Epithelial cell of esophagus (primary cell): ENCODE measurements at regions not wholly inside any gene's neighbourhood (a gene's known extent, or its start where the extent isn't known, plus 50 kb on each side); places are given as distances from the start of the nearest gene placed in this dataset.
A peak's percentile ranks its signal among the peaks of the same experiment; 100 is the strongest.
"Not testable (repeated sequence)": the region's sequence is repeated elsewhere in the genome, so short reads cannot be mapped to it uniquely, and the experiment has no call there.

Experiments used
- DNase-seq: peaks from one replicate; pipeline ENCODE4 v3.0.0; 2010; ENCODE audit warnings: low read depth
- H3K4me3 ChIP-seq: 2 replicates; pipeline ENCODE4 v1.5.1; 2011; ENCODE audit warnings: mild to moderate bottlenecking, low read length, control low read depth
- CTCF ChIP-seq: IDR thresholded peaks from 2 replicates; pipeline ENCODE4 v1.5.1; 2011; ENCODE audit warnings: low read depth, mild to moderate bottlenecking, low read length, control low read depth, inconsistent platforms; ENCODE audit not compliant: insufficient read depth; ENCODE audit errors: missing control alignments

DNA sequence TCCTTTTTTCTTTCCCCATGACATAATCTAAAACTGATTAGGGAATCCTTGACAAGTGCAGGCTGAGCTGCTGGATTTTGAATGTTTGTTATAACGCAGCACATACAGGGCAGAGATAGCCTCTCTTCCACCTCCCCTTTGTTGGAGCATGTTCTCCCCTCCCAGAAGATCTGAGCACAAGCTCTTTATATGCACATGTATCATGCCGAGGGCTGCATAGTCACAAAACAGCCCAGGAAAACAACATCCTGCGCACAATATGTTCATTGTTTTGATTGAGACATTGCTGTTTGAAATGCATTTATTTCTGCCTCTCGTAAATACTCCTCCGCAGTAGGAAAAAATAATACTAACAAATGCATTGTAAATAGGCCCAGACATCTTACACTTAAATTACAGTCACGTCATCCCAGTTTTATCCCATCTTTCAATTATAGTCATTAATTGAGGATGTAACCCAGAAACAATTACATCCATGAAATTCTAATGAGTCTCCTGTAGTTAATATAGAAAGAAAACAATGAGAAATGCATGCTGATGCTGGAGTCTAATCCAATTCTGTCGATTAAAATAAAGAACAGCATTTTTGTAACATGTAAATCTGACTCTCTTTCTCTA is 401.8 kb downstream of the BTG1 start:
- no peak overlapping the region for H3K4me3 ChIP-seq
- no peak for TF ChIP-seq CTCF
- no peak for DNase-seq

GRCh38 chr12:91743280-91743679 is 402.4 kb downstream of the BTG1 start:
- no peak for TF ChIP-seq CTCF
- no peak for DNase-seq
- H3K4me3 ChIP-seq: no peak overlapping the region

GRCh38 chr12:91741932-91742331 is 403.7 kb downstream of the BTG1 start:
- DNase-seq: no peak
- no peak overlapping the region for H3K4me3 ChIP-seq
- no peak for TF ChIP-seq CTCF

DNA sequence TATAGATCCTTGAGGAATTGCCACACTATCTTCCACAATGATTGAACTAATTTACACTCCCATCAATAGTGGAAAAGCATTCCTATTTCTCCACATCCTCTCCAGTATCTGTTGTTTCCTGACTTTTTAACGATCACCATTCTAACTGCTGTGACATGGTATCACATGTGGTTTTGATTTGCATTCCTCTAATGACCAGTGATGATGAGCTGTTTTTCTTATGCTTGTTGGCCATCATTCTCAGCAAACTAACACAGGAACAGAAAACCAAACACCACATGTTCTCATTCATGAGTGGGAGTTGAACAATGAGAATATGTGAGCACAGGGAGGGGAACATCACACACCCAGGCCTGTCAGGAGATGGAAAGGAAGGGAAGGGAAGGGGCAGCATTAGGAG is 411.8 kb downstream of the BTG1 start:
- not testable (repeated sequence) for H3K4me3 ChIP-seq, DNase-seq

DNA sequence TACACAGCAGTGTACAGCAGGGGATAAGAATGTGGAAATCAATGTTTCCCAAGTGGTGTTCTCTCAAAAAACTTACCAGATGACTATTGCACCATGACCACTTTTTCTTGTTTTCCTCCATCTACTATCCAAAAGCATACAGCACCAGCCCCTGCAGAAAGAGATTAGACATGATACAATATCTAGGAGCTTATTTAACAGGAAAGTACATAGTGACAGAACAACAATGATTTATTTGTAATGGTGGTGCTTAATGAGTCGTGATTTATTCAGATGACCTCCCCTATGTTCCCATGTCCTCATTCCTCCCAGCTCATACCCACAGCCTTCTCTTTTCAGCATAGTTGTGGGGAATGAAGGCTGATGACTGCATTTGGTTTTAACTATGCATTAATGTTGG is 413.6 kb downstream of the BTG1 start:
- TF ChIP-seq CTCF: no peak
- peak; percentile 30 for DNase-seq
- H3K4me3 ChIP-seq: no peak overlapping the region

- no peak for DNase-seq
- no peak overlapping the region for H3K4me3 ChIP-seq
- TF ChIP-seq CTCF: no peak
These were observed 416.1 kb downstream of the BTG1 start for GRCh38 chr12:91729543-91729942.

DNA sequence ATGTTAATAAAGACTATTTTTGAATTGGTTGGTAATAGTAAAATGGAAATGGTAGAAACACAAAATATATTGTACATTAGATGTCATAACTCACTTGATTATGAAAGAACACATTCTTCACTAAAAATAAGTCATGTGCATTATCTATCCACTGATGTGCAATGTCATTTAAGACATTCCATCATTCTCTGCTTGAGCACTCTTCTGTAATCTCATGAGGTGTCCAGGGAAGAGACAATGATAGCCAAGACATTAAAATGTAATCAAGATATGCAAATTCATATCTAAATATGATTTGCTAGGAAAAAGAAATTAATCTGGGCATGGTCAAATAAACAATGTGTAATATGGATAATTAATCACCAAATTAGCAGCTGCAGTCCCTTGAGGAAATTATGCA is 422.5 kb downstream of the BTG1 start:
- no peak for TF ChIP-seq CTCF
- no peak for DNase-seq
- H3K4me3 ChIP-seq: no peak overlapping the region
